Karpas-422 (cell line): ENCODE measurements at regions not wholly inside any gene's neighbourhood (a gene's known extent, or its start where the extent isn't known, plus 50 kb on each side); places are given as distances from the start of the nearest gene placed in this dataset.

Experiments
- DNase-seq: peaks from one replicate; pipeline ENCODE4 v3.0.0-alpha.2; 2015
- H2AFZ ChIP-seq: fragments of 200-600 bp; sonication (generic); 2 replicates; pipeline ENCODE4 v1.6.1; 2014; ENCODE audit warnings: antibody characterized with exemption, low read length, mixed read lengths
- H3K27ac ChIP-seq: fragments of 200-600 bp; sonication (generic); 2 replicates; pipeline ENCODE4 v1.5.1; 2014; ENCODE audit warnings: mild to moderate bottlenecking, low read length, moderate library complexity
- H3K27me3 ChIP-seq: fragments of 200-600 bp; sonication (generic); 2 replicates; pipeline ENCODE4 v1.6.1; 2014; ENCODE audit warnings: low read length, mixed read lengths
- H3K36me3 ChIP-seq: fragments of 200-600 bp; sonication (generic); 2 replicates; pipeline ENCODE4 v1.6.1; 2014; ENCODE audit warnings: low read length, mixed read lengths; ENCODE audit not compliant: insufficient read depth
- H3K4me1 ChIP-seq: fragments of 200-600 bp; sonication (generic); 2 replicates; pipeline ENCODE4 v1.6.1; 2014; ENCODE audit warnings: mild to moderate bottlenecking, low read length, mixed read lengths
- H3K4me2 ChIP-seq: fragments of 200-600 bp; sonication (generic); 2 replicates; pipeline ENCODE4 v1.6.1; 2014; ENCODE audit warnings: low read length, low read depth, mild to moderate bottlenecking; ENCODE audit not compliant: poor library complexity, severe bottlenecking
- H3K4me3 ChIP-seq: fragments of 200-600 bp; sonication (generic); 2 replicates; pipeline ENCODE4 v1.5.1; 2014; ENCODE audit warnings: mild to moderate bottlenecking, antibody characterized with exemption, low read length, mixed read lengths
- H3K79me2 ChIP-seq: fragments of 200-600 bp; sonication (generic); 2 replicates; pipeline ENCODE4 v1.6.1; 2014; ENCODE audit warnings: mild to moderate bottlenecking, low read length, mixed read lengths
- H3K9ac ChIP-seq: fragments of 200-600 bp; sonication (generic); 2 replicates; pipeline ENCODE4 v1.6.0; 2014; ENCODE audit warnings: low read length
- H3K9me2 ChIP-seq: fragments of 200-600 bp; sonication (generic), shearing (Covaris generic); replicated peaks from 2 replicates; pipeline ENCODE4 v1.6.0; 2014; ENCODE audit warnings: mild to moderate bottlenecking, low read length, moderate library complexity; ENCODE audit not compliant: insufficient read depth
- H3K9me3 ChIP-seq: fragments of 300-700, 200-600 bp; sonication (generic); 2 replicates; pipeline ENCODE4 v1.6.1; 2014; ENCODE audit warnings: low read length, mixed read lengths
- H4K20me1 ChIP-seq: fragments of 200-600 bp; sonication (generic); 2 replicates; pipeline ENCODE4 v1.6.1; 2014; ENCODE audit warnings: mild to moderate bottlenecking, antibody characterized with exemption, low read length, low read depth; ENCODE audit not compliant: insufficient read depth

- Histone ChIP-seq H3K4me1 (peaks cover 34% of the 10 kb centered on the region), H3K4me2 (no peak overlapping the region), H3K27me3 (no peaks in the 10 kb centered on the region), H2AFZ (no peak overlapping the region), H3K4me3 (no peak overlapping the region), H4K20me1 (no peaks in the 10 kb centered on the region), H3K9ac (no peak overlapping the region), H3K36me3 (no peaks in the 10 kb centered on the region), H3K79me2 (0 out of 2 replicates have a peak, but pooled peaks cover under 1% of the 10 kb centered on the region), H3K9me2 (no peaks in the 10 kb centered on the region), H3K9me3 (no peaks in the 10 kb centered on the region), H3K27ac (no peak overlapping the region)
- DNase-seq = no peak
Observed at GRCh38 chr22:46064228-46064965, 85.9 kb upstream of the PPARA start.

- Histone ChIP-seq H3K27ac (0 out of 2 replicates have a peak overlapping the region, but pooled peaks have one; percentile 21), H3K4me2 (no peak overlapping the region), H2AFZ (0 out of 2 replicates have a peak overlapping the region, but pooled peaks have one; percentile 6), H4K20me1 (no peaks in the 10 kb centered on the region), H3K27me3 (no peaks in the 10 kb centered on the region), H3K36me3 (no peaks in the 10 kb centered on the region), H3K9me2 (no peaks in the 10 kb centered on the region), H3K9ac (no peak overlapping the region), H3K4me1 (peaks cover 40% of the 10 kb centered on the region), H3K9me3 (no peaks in the 10 kb centered on the region), H3K79me2 (0 out of 2 replicates have a peak, but pooled peaks cover 4% of the 10 kb centered on the region), H3K4me3 (no peak overlapping the region)
- DNase-seq = no peak
Observed at GRCh38 chr22:46064966-46065666, 85.2 kb upstream of the PPARA start.

GRCh38 chr22:46065691-46066454 is 84.5 kb upstream of the PPARA start:
- H3K9me3 ChIP-seq = no peaks in the 10 kb centered on the region
- no peak overlapping the region for H3K4me2 ChIP-seq
- H3K36me3 ChIP-seq = no peaks in the 10 kb centered on the region
- H2AFZ ChIP-seq = 0 out of 2 replicates have a peak overlapping the region, but pooled peaks have one; percentile 6
- no peaks in the 10 kb centered on the region for H3K27me3 ChIP-seq
- no peaks in the 10 kb centered on the region for H4K20me1 ChIP-seq
- DNase-seq = no peak
- no peak overlapping the region for H3K9ac ChIP-seq
- H3K4me1 ChIP-seq = peaks cover 40% of the 10 kb centered on the region
- H3K4me3 ChIP-seq = no peak overlapping the region
- H3K27ac ChIP-seq = 0 out of 2 replicates have a peak overlapping the region, but pooled peaks have one; percentile 21
- H3K79me2 ChIP-seq = 0 out of 2 replicates have a peak, but pooled peaks cover 4% of the 10 kb centered on the region
- no peaks in the 10 kb centered on the region for H3K9me2 ChIP-seq

GRCh38 chr22:46066691-46067090 is 83.6 kb upstream of the PPARA start:
- Histone ChIP-seq H3K27me3 (no peaks in the 10 kb centered on the region), H3K27ac (no peak overlapping the region), H3K9ac (no peak overlapping the region), H3K4me1 (peaks cover 40% of the 10 kb centered on the region), H3K9me2 (no peaks in the 10 kb centered on the region), H3K79me2 (peaks cover 7% of the 10 kb centered on the region; the same call in 1 of the 2 replicates), H4K20me1 (no peaks in the 10 kb centered on the region), H3K9me3 (no peaks in the 10 kb centered on the region), H2AFZ (no peak overlapping the region), H3K4me2 (no peak overlapping the region), H3K36me3 (no peaks in the 10 kb centered on the region), H3K4me3 (no peak overlapping the region)
- no peak for DNase-seq

- Histone ChIP-seq H4K20me1 (no peaks in the 10 kb centered on the region), H3K9ac (no peak overlapping the region), H3K4me3 (no peak overlapping the region), H3K4me2 (peak overlapping the region; percentile 98), H2AFZ (no peak overlapping the region), H3K27ac (peak overlapping the region; percentile 88), H3K79me2 (peaks cover 13% of the 10 kb centered on the region), H3K27me3 (no peaks in the 10 kb centered on the region), H3K9me3 (no peaks in the 10 kb centered on the region), H3K4me1 (peaks cover 40% of the 10 kb centered on the region), H3K9me2 (no peaks in the 10 kb centered on the region), H3K36me3 (no peaks in the 10 kb centered on the region)
- no peak for DNase-seq
Observed at GRCh38 chr22:46067159-46068111, 82.9 kb upstream of the PPARA start.

- Histone ChIP-seq H3K9ac (peak overlapping the region; percentile 95; the same call in 1 of the 2 replicates), H3K36me3 (no peaks in the 10 kb centered on the region), H3K27me3 (no peaks in the 10 kb centered on the region), H4K20me1 (0 out of 2 replicates have a peak, but pooled peaks cover 3% of the 10 kb centered on the region), H3K4me3 (no peak overlapping the region), H3K9me2 (no peaks in the 10 kb centered on the region), H3K27ac (peak overlapping the region; percentile 88), H3K4me1 (peaks cover 43% of the 10 kb centered on the region), H3K79me2 (peaks cover 20% of the 10 kb centered on the region), H3K4me2 (peak overlapping the region; percentile 98), H2AFZ (no peak overlapping the region), H3K9me3 (no peaks in the 10 kb centered on the region)
- DNase-seq = peak; percentile 53
Observed at GRCh38 chr22:46068181-46068592, 82.1 kb upstream of the PPARA start.

- Histone ChIP-seq H3K79me2 (peaks cover 27% of the 10 kb centered on the region), H2AFZ (no peak overlapping the region), H3K36me3 (no peaks in the 10 kb centered on the region), H3K9me3 (no peaks in the 10 kb centered on the region), H3K27ac (peak overlapping the region; percentile 88), H3K9me2 (no peaks in the 10 kb centered on the region), H3K27me3 (no peaks in the 10 kb centered on the region), H4K20me1 (0 out of 2 replicates have a peak, but pooled peaks cover 10% of the 10 kb centered on the region), H3K4me1 (peaks cover 50% of the 10 kb centered on the region), H3K4me2 (peak overlapping the region; percentile 98), H3K9ac (peak overlapping the region; percentile 95), H3K4me3 (peak overlapping the region; percentile 91)
- no peak for DNase-seq
Observed at GRCh38 chr22:46068593-46069491, 81.5 kb upstream of the PPARA start.
